KG1 (cell line): ENCODE measurements at regions not wholly inside any gene's neighbourhood (a gene's known extent, or its start where the extent isn't known, plus 50 kb on each side); places are given as distances from the start of the nearest gene placed in this dataset.
"Not testable (repeated sequence)": the region's sequence is repeated elsewhere in the genome, so short reads cannot be mapped to it uniquely, and the experiment has no call there.

Source experiments
- DNase-seq: peaks from one replicate; lab custom pipeline; 2025; lab: John Stamatoyannopoulos, UW

- no peak for DNase-seq
These were observed 560.7 kb downstream of the KCNJ18 start for GRCh38 chr17:22253007-22253406.

- DNase-seq = no peak
These were observed 573.5 kb downstream of the KCNJ18 start for GRCh38 chr17:22265807-22266206.

GRCh38 chr17:22266231-22266630, 573.9 kb downstream of the KCNJ18 start:
- no peak for DNase-seq

GRCh38 chr17:22267019-22267418, 574.7 kb downstream of the KCNJ18 start:
- DNase-seq = no peak

GRCh38 chr17:22268214-22268911, 576.0 kb downstream of the KCNJ18 start:
- DNase-seq = no peak

- no peak for DNase-seq
These were observed 576.5 kb downstream of the KCNJ18 start for GRCh38 chr17:22268912-22269220.

- DNase-seq = no peak
These were observed 578.1 kb downstream of the KCNJ18 start for GRCh38 chr17:22270381-22270780.

GRCh38 chr17:22270809-22271208, 578.5 kb downstream of the KCNJ18 start:
- not testable (repeated sequence) for DNase-seq

GRCh38 chr17:22272363-22273146, 580.2 kb downstream of the KCNJ18 start:
- DNase-seq = no peak

- DNase-seq = no peak
These were observed 581.0 kb downstream of the KCNJ18 start for GRCh38 chr17:22273308-22273707.

- no peak for DNase-seq
These were observed 585.3 kb downstream of the KCNJ18 start for GRCh38 chr17:22277595-22277994.

- DNase-seq = no peak
These were observed 586.3 kb downstream of the KCNJ18 start for GRCh38 chr17:22278302-22279275.

GRCh38 chr17:22286337-22287041, 594.2 kb downstream of the KCNJ18 start:
- no peak for DNase-seq

GRCh38 chr17:22298484-22298951, 606.2 kb downstream of the KCNJ18 start:
- DNase-seq = not testable (repeated sequence)

- no peak for DNase-seq
These were observed 607.9 kb downstream of the KCNJ18 start for GRCh38 chr17:22300177-22300576.

GRCh38 chr17:22300731-22301352, 608.5 kb downstream of the KCNJ18 start:
- DNase-seq = no peak

GRCh38 chr17:22301353-22301745, 609.0 kb downstream of the KCNJ18 start:
- no peak for DNase-seq

GRCh38 chr17:22303096-22303495, 610.8 kb downstream of the KCNJ18 start:
- no peak for DNase-seq

GRCh38 chr17:22303865-22304264, 611.5 kb downstream of the KCNJ18 start:
- DNase-seq = no peak

- no peak for DNase-seq
These were observed 612.5 kb downstream of the KCNJ18 start for GRCh38 chr17:22304667-22305303.
